Stomach (tissue), 4 donors: ENCODE measurements at regions not wholly inside any gene's neighbourhood (a gene's known extent, or its start where the extent isn't known, plus 50 kb on each side); places are given as distances from the start of the nearest gene placed in this dataset.

Experiments used
- POLR2A ChIP-seq, 4 donors: fragments of 450-650 bp; IDR thresholded peaks; one replicate each; pipeline ENCODE4 v1.6.1; 2016; ENCODE audit warnings: antibody characterized with exemption in 4 of 4, control low read depth in 2 of 4, mild to moderate bottlenecking in 1 of 4, moderate library complexity in 1 of 4
- POLR2AphosphoS5 ChIP-seq, 3 donors: sonication (generic); formaldehyde crosslinking; IDR thresholded peaks; one replicate each; pipeline ENCODE4 v1.6.1; 2016; ENCODE audit warnings: antibody characterized with exemption in 3 of 3
- TF ChIP-seq, protein P1 (sequence below), 7 experiments: fragments of 450-650 bp in 4 of 7; fragments of 200-600 bp in 3 of 7; sonication (generic) in 3 of 7; IDR thresholded peaks; one replicate each; pipeline ENCODE4 v1.5.1; 2016 to 2019; ENCODE audit warnings: antibody characterized with exemption in 7 of 7, control low read depth in 2 of 7, mild to moderate bottlenecking in 1 of 7

DNA sequence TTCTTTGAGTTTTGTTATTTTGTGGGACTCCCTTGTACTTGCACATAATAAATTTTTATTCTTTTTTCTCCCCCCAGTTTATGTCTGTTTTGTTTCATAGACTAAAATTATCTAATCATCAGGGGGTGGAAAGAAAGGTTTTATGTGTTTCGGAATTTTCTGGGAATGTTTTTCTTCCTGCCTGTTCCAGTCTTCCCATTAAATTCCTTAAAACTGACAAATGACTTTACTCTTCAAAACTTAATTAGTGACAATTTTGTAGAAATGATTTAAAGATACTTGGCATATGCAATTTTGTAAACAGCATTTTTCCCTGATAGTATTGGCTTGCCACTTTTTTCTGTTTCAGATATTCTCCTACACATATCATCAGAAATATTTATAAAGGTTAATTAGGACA, 1813.4 kb downstream of the PCDH9 start:
- TF ChIP-seq, protein P1, sequence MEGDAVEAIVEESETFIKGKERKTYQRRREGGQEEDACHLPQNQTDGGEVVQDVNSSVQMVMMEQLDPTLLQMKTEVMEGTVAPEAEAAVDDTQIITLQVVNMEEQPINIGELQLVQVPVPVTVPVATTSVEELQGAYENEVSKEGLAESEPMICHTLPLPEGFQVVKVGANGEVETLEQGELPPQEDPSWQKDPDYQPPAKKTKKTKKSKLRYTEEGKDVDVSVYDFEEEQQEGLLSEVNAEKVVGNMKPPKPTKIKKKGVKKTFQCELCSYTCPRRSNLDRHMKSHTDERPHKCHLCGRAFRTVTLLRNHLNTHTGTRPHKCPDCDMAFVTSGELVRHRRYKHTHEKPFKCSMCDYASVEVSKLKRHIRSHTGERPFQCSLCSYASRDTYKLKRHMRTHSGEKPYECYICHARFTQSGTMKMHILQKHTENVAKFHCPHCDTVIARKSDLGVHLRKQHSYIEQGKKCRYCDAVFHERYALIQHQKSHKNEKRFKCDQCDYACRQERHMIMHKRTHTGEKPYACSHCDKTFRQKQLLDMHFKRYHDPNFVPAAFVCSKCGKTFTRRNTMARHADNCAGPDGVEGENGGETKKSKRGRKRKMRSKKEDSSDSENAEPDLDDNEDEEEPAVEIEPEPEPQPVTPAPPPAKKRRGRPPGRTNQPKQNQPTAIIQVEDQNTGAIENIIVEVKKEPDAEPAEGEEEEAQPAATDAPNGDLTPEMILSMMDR (IDR thresholded peaks at IDR 0.05), result no peak
- TF ChIP-seq POLR2A (IDR thresholded peaks at IDR 0.05) (no peak), POLR2AphosphoS5 (IDR thresholded peaks at IDR 0.05) (no peak)
